Activated CD4-positive, alpha-beta memory T cell treated with anti-CD3 and anti-CD28 coated beads, Interleukin-2, amount 10 ng/mL, durations not matched to agents 7 days and 5 days (primary cell): ENCODE measurements at regions not wholly inside any gene's neighbourhood (a gene's known extent, or its start where the extent isn't known, plus 50 kb on each side); places are given as distances from the start of the nearest gene placed in this dataset.

Source experiments
- CTCF ChIA-PET: fragments of 350-600 bp; sonication (Branson Sonifier 250); formaldehyde crosslinking; loops from one replicate; lab custom pipeline; 2021; ENCODE audit warnings: antibody characterized with exemption, inconsistent platforms; lab: Charles Lee
- POLR2A ChIA-PET: fragments of 350-600 bp; sonication (Branson Sonifier 250); formaldehyde crosslinking; loops from one replicate; lab custom pipeline; 2021; ENCODE audit warnings: antibody characterized with exemption; lab: Charles Lee
- DNase-seq: peaks from one replicate; pipeline ENCODE4 v3.0.0-alpha.2; 2020
- H3K27ac Mint-ChIP-seq: one replicate; pipeline ENCODE4 v1.8.0; 2021; ENCODE audit warnings: mild to moderate bottlenecking, mixed read lengths
- H3K27me3 Mint-ChIP-seq: one replicate; pipeline ENCODE4 v1.8.0; 2021; ENCODE audit warnings: mixed read lengths
- H3K36me3 Mint-ChIP-seq: one replicate; pipeline ENCODE4 v1.8.0; 2021; ENCODE audit warnings: low read depth, mixed read lengths
- H3K4me1 Mint-ChIP-seq: one replicate; pipeline ENCODE4 v1.8.0; 2021; ENCODE audit warnings: mixed read lengths
- H3K4me3 Mint-ChIP-seq: one replicate; pipeline ENCODE4 v1.8.0; 2021; ENCODE audit warnings: mild to moderate bottlenecking, mixed read lengths
- H3K9me3 Mint-ChIP-seq: one replicate; pipeline ENCODE4 v1.8.0; 2021; ENCODE audit warnings: mixed read lengths

GRCh38 chr1:222299524-222299923, 248.4 kb downstream of the HHIPL2 start:
- ChIA-PET POLR2A (no interaction called here), CTCF (no interaction called here)
- H3K4me3 Mint-ChIP-seq: no peak overlapping the region
- no peaks in the 10 kb centered on the region for H3K36me3 Mint-ChIP-seq
- peaks cover 5% of the 10 kb centered on the region for H3K9me3 Mint-ChIP-seq
- no peaks in the 10 kb centered on the region for H3K4me1 Mint-ChIP-seq
- H3K27me3 Mint-ChIP-seq: no peaks in the 10 kb centered on the region
- no peak for DNase-seq
- H3K27ac Mint-ChIP-seq: no peak overlapping the region

DNA sequence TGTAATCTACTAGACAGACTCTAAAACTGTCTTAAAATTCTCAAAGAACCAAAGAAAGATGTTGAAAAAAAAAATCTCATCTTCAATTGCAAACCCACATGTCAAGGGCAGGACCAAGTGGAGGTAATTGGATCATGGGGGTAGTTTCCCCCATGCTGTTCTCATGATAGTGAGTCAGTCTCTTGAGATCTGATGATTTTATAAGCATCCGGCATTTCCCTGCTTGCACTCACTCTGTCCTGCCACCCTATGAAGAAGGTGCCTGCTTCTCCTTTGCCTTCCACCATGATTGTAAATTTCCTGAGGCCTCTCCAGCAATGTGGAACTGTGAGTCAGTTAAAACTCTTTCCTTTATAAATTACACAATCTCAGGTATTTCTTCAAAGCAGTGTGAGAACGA, 257.0 kb downstream of the HHIPL2 start:
- H3K4me1 Mint-ChIP-seq: no peaks in the 10 kb centered on the region
- H3K4me3 Mint-ChIP-seq: no peak overlapping the region
- H3K27ac Mint-ChIP-seq: no peak overlapping the region
- H3K27me3 Mint-ChIP-seq: no peaks in the 10 kb centered on the region
- DNase-seq: no peak
- no peaks in the 10 kb centered on the region for H3K36me3 Mint-ChIP-seq
- ChIA-PET CTCF (no interaction called here), POLR2A (no interaction called here)
- H3K9me3 Mint-ChIP-seq: peaks cover 3% of the 10 kb centered on the region

GRCh38 chr1:222288053-222288452, 259.9 kb downstream of the HHIPL2 start:
- ChIA-PET POLR2A (no interaction called here), CTCF (no interaction called here)
- no peak for DNase-seq
- Mint-ChIP-seq H3K4me3 (no peak overlapping the region), H3K4me1 (no peaks in the 10 kb centered on the region), H3K27me3 (no peaks in the 10 kb centered on the region), H3K9me3 (no peaks in the 10 kb centered on the region), H3K36me3 (no peaks in the 10 kb centered on the region), H3K27ac (no peak overlapping the region)

- no peak overlapping the region for H3K27ac Mint-ChIP-seq
- CTCF ChIA-PET: no interaction called here
- DNase-seq: no peak
- no peak overlapping the region for H3K4me3 Mint-ChIP-seq
- no peaks in the 10 kb centered on the region for H3K9me3 Mint-ChIP-seq
- H3K36me3 Mint-ChIP-seq: no peaks in the 10 kb centered on the region
- no peaks in the 10 kb centered on the region for H3K4me1 Mint-ChIP-seq
- POLR2A ChIA-PET: no interaction called here
- H3K27me3 Mint-ChIP-seq: no peaks in the 10 kb centered on the region
These were observed 261.9 kb downstream of the HHIPL2 start for GRCh38 chr1:222286011-222286410.

DNA sequence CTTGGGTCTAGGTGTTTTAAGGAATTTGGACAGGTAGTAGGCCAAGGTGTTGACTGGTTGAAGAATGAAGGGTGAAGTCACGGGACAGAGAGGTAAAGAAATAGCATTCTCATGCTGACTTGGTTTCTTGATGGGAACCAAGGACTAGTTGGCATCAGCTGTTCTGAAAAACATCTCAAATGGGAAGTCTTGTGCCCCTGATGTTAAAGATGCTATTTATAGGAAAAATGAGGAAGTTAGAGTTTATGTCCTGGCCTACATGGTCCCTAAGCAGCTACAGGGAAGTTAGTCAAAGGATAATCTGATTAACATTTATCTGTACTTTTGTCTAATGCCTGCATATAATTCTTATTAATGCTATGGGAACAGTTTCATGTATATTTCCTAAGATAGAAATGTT, 262.4 kb downstream of the HHIPL2 start:
- ChIA-PET POLR2A (no interaction called here), CTCF (no interaction called here)
- no peak for DNase-seq
- Mint-ChIP-seq H3K4me3 (no peak overlapping the region), H3K27me3 (no peaks in the 10 kb centered on the region), H3K9me3 (no peaks in the 10 kb centered on the region), H3K27ac (no peak overlapping the region), H3K4me1 (no peaks in the 10 kb centered on the region), H3K36me3 (no peaks in the 10 kb centered on the region)

DNA sequence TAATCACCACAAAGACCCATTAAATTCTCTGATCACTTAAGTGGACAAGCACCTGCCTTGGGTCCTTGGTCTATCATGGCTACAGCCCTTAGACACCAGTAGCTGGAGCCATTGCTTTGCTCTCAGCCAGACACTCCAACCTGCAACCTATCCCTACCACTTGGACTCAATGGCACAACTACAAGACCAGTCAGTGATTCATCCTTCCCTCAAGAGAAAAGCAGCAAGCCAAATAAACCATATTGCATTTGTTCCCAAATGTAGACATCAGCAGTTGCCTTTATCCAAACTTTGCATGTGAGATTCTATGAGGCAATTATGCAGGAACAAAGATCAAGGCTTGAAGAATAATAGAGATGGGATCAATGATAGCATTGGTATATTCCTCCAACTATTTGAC, 263.4 kb downstream of the HHIPL2 start:
- no peak for DNase-seq
- POLR2A ChIA-PET: no interaction called here
- H3K36me3 Mint-ChIP-seq: no peaks in the 10 kb centered on the region
- H3K4me3 Mint-ChIP-seq: no peak overlapping the region
- H3K4me1 Mint-ChIP-seq: no peaks in the 10 kb centered on the region
- no peak overlapping the region for H3K27ac Mint-ChIP-seq
- CTCF ChIA-PET: no interaction called here
- H3K27me3 Mint-ChIP-seq: no peaks in the 10 kb centered on the region
- no peaks in the 10 kb centered on the region for H3K9me3 Mint-ChIP-seq

DNA sequence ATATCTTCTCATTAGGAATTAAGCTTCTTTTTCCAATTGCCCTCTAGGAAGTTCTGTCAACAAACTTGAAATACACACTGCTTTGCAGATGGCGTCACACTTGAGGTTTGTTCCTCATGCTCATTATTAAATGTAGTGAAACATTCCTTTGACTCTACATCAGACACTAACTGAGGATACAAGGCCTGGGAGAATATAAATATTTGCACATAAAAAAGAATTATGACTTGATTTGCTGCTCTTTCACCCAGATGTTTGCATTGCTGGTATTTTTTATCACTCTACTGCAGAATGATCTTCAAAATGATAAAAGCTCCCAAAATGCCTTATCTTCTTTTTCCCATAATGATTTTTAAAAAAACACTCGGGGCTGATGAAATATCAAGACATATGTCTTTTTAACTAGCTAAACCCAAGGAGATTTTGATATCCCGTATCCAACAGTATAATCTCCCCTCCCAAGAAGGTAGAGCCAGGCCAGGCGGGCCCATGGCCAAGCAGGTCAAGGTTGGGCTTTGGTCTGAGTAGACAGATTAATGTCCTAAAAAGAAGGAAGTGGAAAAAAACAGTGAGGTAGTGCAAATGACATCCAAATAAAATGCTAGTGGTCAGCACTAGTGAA, 264.6 kb downstream of the HHIPL2 start:
- Mint-ChIP-seq H3K27ac (no peak overlapping the region), H3K4me3 (no peak overlapping the region), H3K4me1 (no peaks in the 10 kb centered on the region), H3K9me3 (no peaks in the 10 kb centered on the region), H3K27me3 (no peaks in the 10 kb centered on the region), H3K36me3 (no peaks in the 10 kb centered on the region)
- no peak for DNase-seq
- ChIA-PET POLR2A (no interaction called here), CTCF (no interaction called here)

- Mint-ChIP-seq H3K27me3 (no peaks in the 10 kb centered on the region), H3K36me3 (no peaks in the 10 kb centered on the region), H3K9me3 (no peaks in the 10 kb centered on the region), H3K4me3 (no peak overlapping the region), H3K27ac (no peak overlapping the region), H3K4me1 (no peaks in the 10 kb centered on the region)
- no peak for DNase-seq
- POLR2A ChIA-PET: no interaction called here
- CTCF ChIA-PET: no interaction called here
These were observed 268.3 kb downstream of the HHIPL2 start for GRCh38 chr1:222279591-222279990.

DNA sequence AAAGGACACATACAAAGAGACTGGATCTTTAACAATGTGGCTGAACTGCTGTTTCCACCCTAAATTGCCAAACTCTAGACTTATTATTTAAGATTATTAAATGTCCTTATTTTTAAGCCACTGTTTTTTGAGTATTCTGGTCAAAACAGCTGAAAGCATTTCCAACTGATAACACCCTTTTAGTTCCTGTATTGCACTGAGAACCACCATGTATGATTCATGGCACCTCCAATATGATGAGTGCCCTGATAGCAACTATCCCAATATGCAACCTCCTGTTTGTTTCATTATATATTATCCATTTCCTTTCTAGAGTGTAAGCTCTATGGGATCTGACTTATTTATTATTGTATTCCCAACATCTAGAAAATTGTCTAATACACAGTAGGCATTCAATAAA, 269.4 kb downstream of the HHIPL2 start:
- Mint-ChIP-seq H3K4me3 (no peak overlapping the region), H3K27ac (no peak overlapping the region), H3K36me3 (no peaks in the 10 kb centered on the region), H3K27me3 (no peaks in the 10 kb centered on the region), H3K9me3 (no peaks in the 10 kb centered on the region), H3K4me1 (no peaks in the 10 kb centered on the region)
- ChIA-PET POLR2A (no interaction called here), CTCF (no interaction called here)
- no peak for DNase-seq

- ChIA-PET POLR2A (no interaction called here), CTCF (no interaction called here)
- Mint-ChIP-seq H3K27ac (no peak overlapping the region), H3K4me1 (no peaks in the 10 kb centered on the region), H3K36me3 (no peaks in the 10 kb centered on the region), H3K4me3 (no peak overlapping the region), H3K27me3 (no peaks in the 10 kb centered on the region), H3K9me3 (no peaks in the 10 kb centered on the region)
- DNase-seq: no peak
These were observed 272.0 kb downstream of the HHIPL2 start for GRCh38 chr1:222275729-222276465.

DNA sequence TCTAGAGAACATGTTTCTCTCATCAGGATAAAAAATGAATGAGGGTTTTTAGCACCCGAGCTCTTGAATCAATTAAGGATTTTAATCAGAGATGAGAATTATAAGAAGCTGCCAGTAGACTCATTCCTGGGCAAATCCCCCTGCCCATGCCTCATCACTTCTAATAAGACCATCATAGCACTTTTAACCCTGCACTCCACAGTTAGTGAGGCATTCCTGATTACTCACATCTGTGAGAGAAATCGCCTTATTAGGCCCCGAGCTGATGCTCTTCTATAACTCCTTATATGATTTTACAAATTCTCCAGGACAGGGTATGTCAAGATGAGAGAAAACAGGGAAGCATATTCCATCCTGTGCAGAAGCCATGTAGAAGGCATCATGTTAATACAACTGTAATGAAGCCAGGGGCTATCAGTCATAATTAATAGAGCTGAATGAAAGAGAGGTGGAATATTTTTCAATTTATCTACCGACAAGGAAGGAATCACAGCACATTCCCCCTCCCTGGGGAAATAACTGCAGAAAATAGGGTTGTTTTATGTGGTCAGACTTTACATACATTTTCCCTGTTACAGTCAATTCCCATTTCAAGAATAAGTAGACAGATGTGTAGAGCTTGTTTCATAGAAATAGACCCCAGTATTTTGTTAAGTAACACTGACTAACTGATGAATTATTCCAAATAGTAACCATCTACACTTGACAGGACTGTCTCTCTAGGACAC, 272.7 kb downstream of the HHIPL2 start:
- no peaks in the 10 kb centered on the region for H3K27me3 Mint-ChIP-seq
- no peaks in the 10 kb centered on the region for H3K4me1 Mint-ChIP-seq
- H3K4me3 Mint-ChIP-seq: no peak overlapping the region
- CTCF ChIA-PET: no interaction called here
- no peaks in the 10 kb centered on the region for H3K9me3 Mint-ChIP-seq
- POLR2A ChIA-PET: no interaction called here
- no peaks in the 10 kb centered on the region for H3K36me3 Mint-ChIP-seq
- no peak for DNase-seq
- H3K27ac Mint-ChIP-seq: no peak overlapping the region

- Mint-ChIP-seq H3K36me3 (no peaks in the 10 kb centered on the region), H3K27ac (no peak overlapping the region), H3K4me3 (no peak overlapping the region), H3K4me1 (no peaks in the 10 kb centered on the region), H3K27me3 (no peaks in the 10 kb centered on the region), H3K9me3 (no peaks in the 10 kb centered on the region)
- no peak for DNase-seq
- CTCF ChIA-PET: no interaction called here
- POLR2A ChIA-PET: no interaction called here
These were observed 281.4 kb downstream of the HHIPL2 start for GRCh38 chr1:222266223-222267196.

DNA sequence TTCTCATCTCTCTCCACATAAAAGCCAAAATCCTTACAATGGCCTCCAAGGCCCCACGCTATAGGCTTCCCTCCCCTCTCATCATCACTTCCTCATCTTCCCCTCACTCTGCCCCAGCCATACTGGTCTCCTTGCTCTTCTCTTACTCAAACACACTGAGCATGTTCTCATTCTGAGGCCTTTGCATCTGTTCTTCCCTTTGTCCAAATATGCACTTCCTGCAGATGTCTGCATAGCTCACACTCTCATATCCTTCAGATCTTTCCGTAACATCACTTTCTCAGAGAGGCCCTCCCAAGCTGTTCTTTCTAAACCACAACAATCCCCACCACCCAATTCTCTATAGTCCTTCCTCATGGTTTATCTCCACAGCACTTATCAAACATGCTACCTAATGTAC, 284.1 kb downstream of the HHIPL2 start:
- Mint-ChIP-seq H3K27me3 (no peaks in the 10 kb centered on the region), H3K9me3 (no peaks in the 10 kb centered on the region), H3K4me1 (no peaks in the 10 kb centered on the region), H3K4me3 (no peak overlapping the region), H3K27ac (no peak overlapping the region), H3K36me3 (no peaks in the 10 kb centered on the region)
- DNase-seq: no peak
- ChIA-PET POLR2A (no interaction called here), CTCF (interaction anchor here (1.3 kb wide), 1 partner anchor 201 kb away, joined by 4 read pairs; no protein-coding TSS in a partner anchor)
